GM23338 (cell line): ENCODE measurements at regions not wholly inside any gene's neighbourhood (a gene's known extent, or its start where the extent isn't known, plus 50 kb on each side); places are given as distances from the start of the nearest gene placed in this dataset.

ENCODE experiments used
- ATAC-seq: fragments of 200-7000 bp; cut with Tn5 transposase; 3 replicates; pipeline ENCODE4 v1.9.1; 2020
- DNase-seq: peaks from one replicate; pipeline ENCODE4 v3.0.0-alpha.2; 2015; ENCODE audit warnings: low spot score
- H2AFZ ChIP-seq: fragments of 200-600 bp; sonication (generic); 2 replicates; pipeline ENCODE4 v1.8.0; 2016; ENCODE audit warnings: antibody characterized with exemption, mild to moderate bottlenecking, moderate library complexity
- H3F3A ChIP-seq: fragments of 200-600 bp; sonication (generic); replicated peaks from 2 replicates; pipeline ENCODE4 v1.8.0; 2017; ENCODE audit warnings: antibody characterized with exemption, mixed run types, low read depth
- H3K27ac ChIP-seq: fragments of 200-600 bp; sonication (generic); 2 replicates; pipeline ENCODE4 v1.6.1; 2016; ENCODE audit warnings: low read depth
- H3K27me3 ChIP-seq: fragments of 200-600 bp; sonication (generic); 2 replicates; pipeline ENCODE4 v1.8.0; 2016; ENCODE audit warnings: mild to moderate bottlenecking, mixed run types, moderate library complexity; ENCODE audit not compliant: insufficient read depth
- H3K36me3 ChIP-seq: fragments of 200-600 bp; sonication (generic); 2 replicates; pipeline ENCODE4 v1.8.0; 2016; ENCODE audit warnings: mild to moderate bottlenecking; ENCODE audit not compliant: insufficient read depth
- H3K4me1 ChIP-seq: fragments of 200-600 bp; sonication (generic); 2 replicates; pipeline ENCODE4 v1.8.0; 2016; ENCODE audit warnings: mild to moderate bottlenecking, moderate library complexity; ENCODE audit not compliant: insufficient read depth
- H3K4me2 ChIP-seq: fragments of 200-600 bp; sonication (generic); 2 replicates; pipeline ENCODE4 v1.7.1; 2017; ENCODE audit warnings: mixed run types
- H3K4me3 ChIP-seq: fragments of 200-600 bp; sonication (generic); 2 replicates; pipeline ENCODE4 v1.6.1; 2016; ENCODE audit warnings: mixed run types
- H3K79me2 ChIP-seq: fragments of 200-600 bp; sonication (generic); replicated peaks from 2 replicates; pipeline ENCODE4 v1.8.0; 2017; ENCODE audit warnings: mild to moderate bottlenecking; ENCODE audit not compliant: insufficient read depth
- H3K9me2 ChIP-seq: fragments of 200-600 bp; sonication (generic); 2 replicates; pipeline ENCODE4 v1.8.0; 2017; ENCODE audit not compliant: insufficient read depth
- H4K20me1 ChIP-seq: fragments of 200-600 bp; sonication (generic); replicated peaks from 2 replicates; pipeline ENCODE4 v1.8.0; 2017; ENCODE audit warnings: mild to moderate bottlenecking; ENCODE audit not compliant: insufficient read depth
- H3K27ac Mint-ChIP-seq: 2 replicates; pipeline ENCODE4 v1.8.0; 2020; ENCODE audit warnings: inconsistent platforms, mild to moderate bottlenecking, moderate library complexity, mixed read lengths
- H3K27me3 Mint-ChIP-seq: 3 replicates; pipeline ENCODE4 v1.8.0; 2022; ENCODE audit warnings: low read depth, mild to moderate bottlenecking, moderate library complexity, mixed read lengths, inconsistent platforms; ENCODE audit not compliant: insufficient read depth, poor library complexity
- H3K36me3 Mint-ChIP-seq: 3 replicates; pipeline ENCODE4 v1.8.0; 2021; ENCODE audit warnings: low read depth, mild to moderate bottlenecking, inconsistent platforms, moderate library complexity, mixed read lengths
- H3K4me1 Mint-ChIP-seq: 3 replicates; pipeline ENCODE4 v1.8.0; 2020; ENCODE audit warnings: mild to moderate bottlenecking, inconsistent platforms, mixed read lengths
- H3K4me3 Mint-ChIP-seq: 3 replicates; pipeline ENCODE4 v1.8.0; 2021; ENCODE audit warnings: moderate library complexity, mild to moderate bottlenecking, inconsistent platforms, mixed read lengths
- H3K9me3 Mint-ChIP-seq: 3 replicates; pipeline ENCODE4 v1.8.0; 2020; ENCODE audit warnings: moderate library complexity, mild to moderate bottlenecking, inconsistent platforms, mixed read lengths
- EZH2phosphoT487 ChIP-seq: fragments of 200-600 bp; sonication (generic); IDR thresholded peaks from one replicate; pipeline ENCODE4 v1.8.1; 2018; ENCODE audit warnings: antibody characterized with exemption; ENCODE audit not compliant: unreplicated experiment
- NANOG ChIP-seq: IDR thresholded peaks from 2 replicates; pipeline ENCODE4 v1.6.1; 2016; ENCODE audit warnings: antibody characterized with exemption, borderline replicate concordance
- POLR2AphosphoS5 ChIP-seq: IDR thresholded peaks from 2 replicates; pipeline ENCODE4 v1.6.1; 2016; ENCODE audit warnings: antibody characterized with exemption, low read depth
- REST ChIP-seq: IDR thresholded peaks from one replicate; pipeline ENCODE4 v1.6.1; 2018; ENCODE audit warnings: antibody characterized with exemption; ENCODE audit not compliant: unreplicated experiment
- ZNF114 ChIP-seq: fragments of 250-450 bp; sonication (Bioruptor Pico); IDR thresholded peaks from 2 replicates; pipeline ENCODE4 v1.5.0; 2020; ENCODE audit warnings: mild to moderate bottlenecking, moderate library complexity
- ZNF331 ChIP-seq: fragments of 250-450 bp; sonication (Bioruptor Pico); IDR thresholded peaks from 2 replicates; pipeline ENCODE4 v1.5.0; 2020; ENCODE audit warnings: low read depth, mild to moderate bottlenecking, moderate library complexity
- ZNF462 ChIP-seq: fragments of 250-450 bp; sonication (Bioruptor Pico); IDR thresholded peaks from 2 replicates; pipeline ENCODE4 v1.5.0; 2020; ENCODE audit warnings: mild to moderate bottlenecking, moderate library complexity
- TF ChIP-seq, protein P1 (sequence below): IDR thresholded peaks from 2 replicates; pipeline ENCODE4 v1.6.1; 2016; ENCODE audit warnings: antibody characterized with exemption
- TF ChIP-seq, protein P2 (sequence below), 2 experiments: fragments of 200-600 bp in 1 of 2; sonication (generic) in 1 of 2; conservative IDR thresholded peaks; 2 replicates each; pipeline versions ENCODE4 v1.5.1 to v1.6.1; 2016 to 2017; ENCODE audit warnings: antibody characterized with exemption in 2 of 2, low read depth in 2 of 2, mild to moderate bottlenecking in 2 of 2, moderate library complexity in 1 of 2

GRCh38 chr12:67871231-67871630 lies 118.0 kb upstream of the IFNG-AS1 start:
- peaks cover 8% of the 10 kb centered on the region for H3K4me1 Mint-ChIP-seq
- Histone ChIP-seq H3F3A (0 out of 2 replicates have a peak, but pooled peaks cover under 1% of the 10 kb centered on the region), H3K27me3 (no peaks in the 10 kb centered on the region), H3K4me3 (no peak overlapping the region), H3K36me3 (no peaks in the 10 kb centered on the region), H3K79me2 (no peaks in the 10 kb centered on the region), H4K20me1 (no peaks in the 10 kb centered on the region), H3K27ac (no peak overlapping the region), H3K9me2 (peaks cover 8% of the 10 kb centered on the region), H2AFZ (no peak overlapping the region), H3K4me2 (no peak overlapping the region), H3K4me1 (peaks cover 10% of the 10 kb centered on the region; the same call in 1 of the 2 replicates)
- H3K27ac Mint-ChIP-seq = no peak overlapping the region
- H3K36me3 Mint-ChIP-seq = peaks cover 8% of the 10 kb centered on the region; the same call in 2 of the 3 replicates
- ATAC-seq (no peak), DNase-seq (no peak)
- no peak for TF ChIP-seq ZNF114 (CRISPR knock-in tag)
- no peak for TF ChIP-seq ZNF331
- no peak for TF ChIP-seq REST
- TF ChIP-seq NANOG = no peak
- TF ChIP-seq, protein P1, sequence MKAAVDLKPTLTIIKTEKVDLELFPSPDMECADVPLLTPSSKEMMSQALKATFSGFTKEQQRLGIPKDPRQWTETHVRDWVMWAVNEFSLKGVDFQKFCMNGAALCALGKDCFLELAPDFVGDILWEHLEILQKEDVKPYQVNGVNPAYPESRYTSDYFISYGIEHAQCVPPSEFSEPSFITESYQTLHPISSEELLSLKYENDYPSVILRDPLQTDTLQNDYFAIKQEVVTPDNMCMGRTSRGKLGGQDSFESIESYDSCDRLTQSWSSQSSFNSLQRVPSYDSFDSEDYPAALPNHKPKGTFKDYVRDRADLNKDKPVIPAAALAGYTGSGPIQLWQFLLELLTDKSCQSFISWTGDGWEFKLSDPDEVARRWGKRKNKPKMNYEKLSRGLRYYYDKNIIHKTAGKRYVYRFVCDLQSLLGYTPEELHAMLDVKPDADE = no peak
- TF ChIP-seq ZNF462 = no peak
- TF ChIP-seq, protein P2, sequence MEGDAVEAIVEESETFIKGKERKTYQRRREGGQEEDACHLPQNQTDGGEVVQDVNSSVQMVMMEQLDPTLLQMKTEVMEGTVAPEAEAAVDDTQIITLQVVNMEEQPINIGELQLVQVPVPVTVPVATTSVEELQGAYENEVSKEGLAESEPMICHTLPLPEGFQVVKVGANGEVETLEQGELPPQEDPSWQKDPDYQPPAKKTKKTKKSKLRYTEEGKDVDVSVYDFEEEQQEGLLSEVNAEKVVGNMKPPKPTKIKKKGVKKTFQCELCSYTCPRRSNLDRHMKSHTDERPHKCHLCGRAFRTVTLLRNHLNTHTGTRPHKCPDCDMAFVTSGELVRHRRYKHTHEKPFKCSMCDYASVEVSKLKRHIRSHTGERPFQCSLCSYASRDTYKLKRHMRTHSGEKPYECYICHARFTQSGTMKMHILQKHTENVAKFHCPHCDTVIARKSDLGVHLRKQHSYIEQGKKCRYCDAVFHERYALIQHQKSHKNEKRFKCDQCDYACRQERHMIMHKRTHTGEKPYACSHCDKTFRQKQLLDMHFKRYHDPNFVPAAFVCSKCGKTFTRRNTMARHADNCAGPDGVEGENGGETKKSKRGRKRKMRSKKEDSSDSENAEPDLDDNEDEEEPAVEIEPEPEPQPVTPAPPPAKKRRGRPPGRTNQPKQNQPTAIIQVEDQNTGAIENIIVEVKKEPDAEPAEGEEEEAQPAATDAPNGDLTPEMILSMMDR (conservative IDR thresholded peaks at IDR 0.05; ENCODE audit: low read depth in 2 of 2) = no peak
- TF ChIP-seq POLR2AphosphoS5 = no peak
- TF ChIP-seq EZH2phosphoT487 = no peak
- H3K9me3 Mint-ChIP-seq = peaks cover 9% of the 10 kb centered on the region; the same call in 2 of the 3 replicates
- H3K27me3 Mint-ChIP-seq = peaks cover 8% of the 10 kb centered on the region
- no peak overlapping the region for H3K4me3 Mint-ChIP-seq
